GM20000 (cell line): ENCODE measurements at regions not wholly inside any gene's neighbourhood (a gene's known extent, or its start where the extent isn't known, plus 50 kb on each side); places are given as distances from the start of the nearest gene placed in this dataset.

Experiments used
- DNase-seq: peaks from one replicate; pipeline ENCODE4 v3.0.0; 2012; ENCODE audit warnings: low spot score
- CTCF ChIP-seq: IDR thresholded peaks from 2 replicates; pipeline ENCODE4 v1.5.1; 2012; ENCODE audit warnings: mild to moderate bottlenecking, control low read depth; ENCODE audit errors: extremely low read depth, missing control alignments

- TF ChIP-seq CTCF = no peak
- DNase-seq = no peak
These were observed 94.0 kb upstream of the B3GAT1 start for GRCh38 chr11:134506046-134506445.

- DNase-seq = no peak
These were observed 93.1 kb upstream of the B3GAT1 start for GRCh38 chr11:134505125-134505524.

GRCh38 chr11:134504146-134504905, 92.3 kb upstream of the B3GAT1 start:
- TF ChIP-seq CTCF = no peak
- DNase-seq = no peak

More at GRCh38 chr11:134505125-134505524, 93.1 kb upstream of the B3GAT1 start:
- no peak for TF ChIP-seq CTCF

- no peak for TF ChIP-seq CTCF
- no peak for DNase-seq
These were observed 91.6 kb upstream of the B3GAT1 start for GRCh38 chr11:134503596-134503995.

GRCh38 chr11:134503100-134503499, 91.1 kb upstream of the B3GAT1 start:
- TF ChIP-seq CTCF = no peak

GRCh38 chr11:134502153-134502550, 90.1 kb upstream of the B3GAT1 start:
- TF ChIP-seq CTCF = no peak
- no peak for DNase-seq

More at GRCh38 chr11:134503100-134503499, 91.1 kb upstream of the B3GAT1 start:
- no peak for DNase-seq

- no peak for TF ChIP-seq CTCF
- DNase-seq = no peak
These were observed 89.5 kb upstream of the B3GAT1 start for GRCh38 chr11:134501406-134502152.
